GM12891 (cell line): ENCODE measurements at regions not wholly inside any gene's neighbourhood (a gene's known extent, or its start where the extent isn't known, plus 50 kb on each side); places are given as distances from the start of the nearest gene placed in this dataset.

Experiments used
- POLR2A ChIP-seq: IDR thresholded peaks from 2 replicates; pipeline ENCODE4 v1.6.1; 2011; ENCODE audit warnings: low read depth, low read length, control low read depth
- POLR2AphosphoS5 ChIP-seq: IDR thresholded peaks from 2 replicates; pipeline ENCODE4 v1.6.1; 2011; ENCODE audit warnings: low read depth, low read length, control low read depth
- TAF1 ChIP-seq: IDR thresholded peaks from 2 replicates; pipeline ENCODE4 v1.6.1; 2011; ENCODE audit warnings: low read depth, low read length, control low read depth

GRCh38 chr9:109912726-109913460 lies 132.9 kb downstream of the PALM2AKAP2 start:
- no peak for TF ChIP-seq POLR2AphosphoS5
- no peak for TF ChIP-seq POLR2A
- TF ChIP-seq TAF1 = no peak
